ENCODE measurements at regions not wholly inside any gene's neighbourhood (a gene's known extent, or its start where the extent isn't known, plus 50 kb on each side); places are given as distances from the start of the nearest gene placed in this dataset.
A peak's percentile ranks its signal among the peaks of the same experiment; 100 is the strongest.

DNA sequence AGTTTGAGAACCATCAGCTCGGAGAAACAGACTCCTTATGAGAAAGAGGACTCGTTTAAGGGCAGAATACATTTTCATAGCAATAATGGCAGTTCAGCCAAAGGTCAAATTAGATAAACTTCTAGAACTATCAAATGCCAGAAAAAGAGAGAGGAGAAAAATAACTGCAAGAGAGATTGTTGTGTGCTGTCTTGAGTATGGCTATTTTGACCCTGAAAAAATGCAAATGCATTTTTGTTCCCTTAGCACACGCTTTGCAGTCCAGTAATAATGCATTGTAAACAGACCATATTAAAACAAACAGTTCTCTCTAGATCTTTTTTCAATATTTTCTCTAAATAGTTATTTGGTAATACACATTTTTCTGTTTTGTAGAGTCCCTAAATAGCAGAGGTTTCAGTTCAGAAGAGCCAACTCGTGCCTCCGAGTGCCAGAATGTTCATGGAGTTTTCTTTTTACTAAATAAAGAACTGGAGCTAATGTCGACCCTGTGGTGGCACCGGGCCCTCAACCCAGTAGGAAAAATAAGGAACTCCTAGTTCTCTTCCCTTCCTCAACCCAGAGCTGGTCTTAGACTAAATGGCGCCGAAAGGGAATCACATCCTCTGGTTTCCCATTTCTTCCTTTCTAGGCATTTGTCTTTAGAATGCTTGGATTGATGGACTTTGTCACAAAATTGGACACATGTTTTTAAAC, 298.0 kb downstream of the MAP2K4 start:
- Histone ChIP-seq H3K36me3 (replicated peaks; ENCODE audit: control insufficient read depth, insufficient read depth, low read length) (no peaks in the 10 kb centered on the region), H3K4me3 (ENCODE audit: insufficient read depth, low read depth, low read length) (no peak overlapping the region), H3K27me3 (ENCODE audit: control insufficient read depth, insufficient read depth, low read length) (no peaks in the 10 kb centered on the region)
- no peak for DNase-seq

GRCh38 chr17:12320286-12320685, 299.6 kb downstream of the MAP2K4 start:
- no peak for DNase-seq
- no peaks in the 10 kb centered on the region for H3K27me3 ChIP-seq (ENCODE audit: control insufficient read depth, insufficient read depth, low read length)
- H3K36me3 ChIP-seq (replicated peaks; ENCODE audit: control insufficient read depth, insufficient read depth, low read length) = no peaks in the 10 kb centered on the region
- no peak overlapping the region for H3K4me3 ChIP-seq (ENCODE audit: insufficient read depth, low read depth, low read length)

DNA sequence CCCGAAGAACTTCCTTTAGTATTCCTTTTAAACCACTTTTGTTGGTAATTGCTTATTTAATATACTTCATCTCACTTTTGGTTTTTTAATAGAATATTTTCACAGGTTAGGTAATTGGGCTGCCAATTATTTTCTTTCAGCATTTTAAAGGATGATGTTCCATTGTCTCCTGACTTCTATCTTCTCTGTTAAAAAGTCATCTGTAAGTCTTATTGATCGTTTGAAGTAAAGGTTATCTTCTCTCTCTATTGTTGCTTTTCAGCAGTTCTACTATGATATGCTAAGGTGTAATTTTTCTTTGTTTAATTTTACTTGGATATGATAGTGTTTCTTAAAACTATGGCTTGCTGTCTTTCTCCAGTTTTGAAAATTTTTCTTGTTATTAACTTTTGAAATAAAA, 307.5 kb downstream of the MAP2K4 start:
- no peak for DNase-seq

DNA sequence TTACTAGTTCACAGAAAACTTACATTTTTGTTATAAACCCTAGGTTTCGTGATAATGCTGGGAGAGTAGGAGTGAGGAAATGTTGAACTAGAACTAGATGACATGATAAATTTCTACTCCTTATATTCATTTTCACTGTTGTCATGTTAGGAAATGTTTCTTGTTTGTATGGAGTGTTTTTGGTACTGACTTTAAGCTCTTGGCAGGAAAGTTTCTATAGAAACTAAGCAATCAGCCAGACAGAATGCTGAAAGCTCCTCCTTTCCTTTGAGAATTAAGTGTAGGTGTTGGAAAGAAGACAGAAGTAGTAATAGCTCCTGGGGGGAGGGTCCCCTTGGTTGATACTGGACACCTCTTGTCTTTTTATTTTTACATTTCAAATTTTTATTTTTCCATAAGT, 309.8 kb downstream of the MAP2K4 start:
- Histone ChIP-seq H3K36me3 (replicated peaks; ENCODE audit: control insufficient read depth, insufficient read depth, low read length) (no peaks in the 10 kb centered on the region), H3K4me3 (ENCODE audit: insufficient read depth, low read depth, low read length) (no peak overlapping the region), H3K27me3 (ENCODE audit: control insufficient read depth, insufficient read depth, low read length) (no peaks in the 10 kb centered on the region)
- DNase-seq = no peak

More for the DNA sequence above, 307.5 kb downstream of the MAP2K4 start:
- Histone ChIP-seq H3K4me3 (ENCODE audit: insufficient read depth, low read depth, low read length) (no peak overlapping the region), H3K27me3 (ENCODE audit: control insufficient read depth, insufficient read depth, low read length) (no peaks in the 10 kb centered on the region), H3K36me3 (replicated peaks; ENCODE audit: control insufficient read depth, insufficient read depth, low read length) (no peaks in the 10 kb centered on the region)

- Histone ChIP-seq H3K27me3 (ENCODE audit: control insufficient read depth, insufficient read depth, low read length) (no peaks in the 10 kb centered on the region), H3K36me3 (replicated peaks; ENCODE audit: control insufficient read depth, insufficient read depth, low read length) (no peaks in the 10 kb centered on the region), H3K4me3 (ENCODE audit: insufficient read depth, low read depth, low read length) (no peak overlapping the region)
- DNase-seq = no peak
These were observed 320.7 kb downstream of the MAP2K4 start for GRCh38 chr17:12341328-12341727.

GRCh38 chr17:12342161-12342560, 321.5 kb downstream of the MAP2K4 start:
- peak; percentile 22 for DNase-seq

DNA sequence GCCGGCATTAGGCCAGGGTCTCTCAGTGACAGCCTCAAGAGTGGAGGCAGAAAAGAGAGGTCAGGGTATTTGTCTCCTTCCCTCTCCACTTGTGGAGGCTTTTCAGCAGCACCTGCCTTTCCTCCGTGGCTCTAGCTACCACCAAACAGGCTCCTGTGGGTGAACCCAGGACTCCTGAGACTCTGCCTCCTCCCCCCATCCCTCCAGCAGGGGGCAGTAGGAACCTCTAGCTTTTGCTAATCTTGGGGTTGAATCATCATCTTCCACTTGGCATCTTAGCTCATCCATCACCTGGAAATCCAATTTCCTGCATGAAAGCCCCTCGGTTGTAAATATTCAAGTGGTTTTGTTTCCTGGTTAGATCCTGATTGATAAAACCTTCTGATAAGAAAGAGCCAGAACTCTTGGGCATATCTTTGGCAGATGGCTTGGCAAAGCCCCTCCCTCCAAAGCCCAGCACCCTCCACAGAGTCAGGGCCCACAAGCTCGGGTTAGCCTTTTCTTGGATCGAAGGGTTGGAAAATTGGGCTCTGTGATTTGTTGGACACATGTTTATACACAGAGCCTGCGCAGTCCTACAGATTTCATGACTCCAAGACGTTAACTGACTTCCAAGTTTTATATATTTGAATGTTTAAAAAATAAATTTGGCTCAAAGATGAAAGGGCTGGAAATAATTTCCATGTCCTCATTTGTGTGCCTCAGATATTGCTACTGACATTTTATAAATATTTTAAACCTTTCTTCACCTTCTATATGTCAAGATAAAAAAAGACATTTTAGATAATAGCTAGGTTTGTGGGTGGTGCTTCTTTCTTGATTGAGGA, 322.1 kb downstream of the MAP2K4 start:
- H3K27me3 ChIP-seq (ENCODE audit: control insufficient read depth, insufficient read depth, low read length) = no peaks in the 10 kb centered on the region
- H3K4me3 ChIP-seq (ENCODE audit: insufficient read depth, low read depth, low read length) = no peak overlapping the region
- peak; percentile 83 for DNase-seq
- H3K36me3 ChIP-seq (replicated peaks; ENCODE audit: control insufficient read depth, insufficient read depth, low read length) = no peaks in the 10 kb centered on the region

More at GRCh38 chr17:12342161-12342560, 321.5 kb downstream of the MAP2K4 start:
- Histone ChIP-seq H3K36me3 (replicated peaks; ENCODE audit: control insufficient read depth, insufficient read depth, low read length) (no peaks in the 10 kb centered on the region), H3K4me3 (ENCODE audit: insufficient read depth, low read depth, low read length) (no peak overlapping the region), H3K27me3 (ENCODE audit: control insufficient read depth, insufficient read depth, low read length) (no peaks in the 10 kb centered on the region)

- H3K4me3 ChIP-seq (ENCODE audit: insufficient read depth, low read depth, low read length) = no peak overlapping the region
- DNase-seq = no peak
- no peaks in the 10 kb centered on the region for H3K36me3 ChIP-seq (replicated peaks; ENCODE audit: control insufficient read depth, insufficient read depth, low read length)
- no peaks in the 10 kb centered on the region for H3K27me3 ChIP-seq (ENCODE audit: control insufficient read depth, insufficient read depth, low read length)
These were observed 317.2 kb upstream of the MYOCD start for GRCh38 chr17:12348476-12348875.

GRCh38 chr17:12349297-12349696, 316.4 kb upstream of the MYOCD start:
- H3K36me3 ChIP-seq (replicated peaks; ENCODE audit: control insufficient read depth, insufficient read depth, low read length) = no peaks in the 10 kb centered on the region
- no peak overlapping the region for H3K4me3 ChIP-seq (ENCODE audit: insufficient read depth, low read depth, low read length)
- H3K27me3 ChIP-seq (ENCODE audit: control insufficient read depth, insufficient read depth, low read length) = no peaks in the 10 kb centered on the region
- DNase-seq = no peak

DNA sequence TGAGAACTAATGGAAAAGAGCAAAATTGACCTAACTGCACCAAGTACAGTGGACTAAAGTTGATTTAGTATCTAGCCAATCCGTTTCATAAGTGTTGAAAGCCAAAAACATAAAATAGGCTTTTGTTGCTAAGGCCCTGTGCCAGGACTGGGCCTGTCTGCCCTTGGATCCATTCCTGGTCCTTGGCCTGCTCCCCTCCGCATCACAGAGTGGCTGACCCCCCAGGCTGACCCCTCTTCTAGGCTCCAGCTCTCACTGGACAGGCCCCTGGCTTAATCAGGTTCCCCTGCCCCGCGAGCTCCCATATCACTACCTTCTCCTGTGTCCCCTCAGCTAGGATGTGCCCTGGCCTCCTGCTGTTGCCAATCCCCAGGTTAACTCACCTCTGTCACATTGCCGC, 313.6 kb upstream of the MYOCD start:
- H3K36me3 ChIP-seq (replicated peaks; ENCODE audit: control insufficient read depth, insufficient read depth, low read length) = no peaks in the 10 kb centered on the region
- no peak overlapping the region for H3K4me3 ChIP-seq (ENCODE audit: insufficient read depth, low read depth, low read length)
- H3K27me3 ChIP-seq (ENCODE audit: control insufficient read depth, insufficient read depth, low read length) = no peaks in the 10 kb centered on the region
- no peak for DNase-seq

DNA sequence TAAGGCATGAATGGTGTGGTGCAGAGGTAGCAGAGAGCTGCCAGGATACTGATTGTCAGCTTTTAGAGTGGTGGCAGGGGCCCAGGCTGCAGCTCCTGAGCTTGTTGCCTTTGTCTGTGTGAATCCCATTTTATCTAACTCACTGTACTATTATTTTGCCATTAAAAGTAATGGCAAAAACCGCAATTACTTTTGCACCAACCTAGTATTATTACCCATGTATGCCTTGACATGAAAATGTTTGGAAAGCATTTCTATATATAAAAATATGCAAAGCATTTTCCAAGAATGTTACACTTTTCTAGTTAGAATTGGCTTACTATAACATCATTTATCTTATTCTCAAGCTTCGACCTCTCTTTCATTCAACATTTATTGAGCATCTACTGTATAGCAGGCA, 308.1 kb upstream of the MYOCD start:
- Histone ChIP-seq H3K36me3 (replicated peaks; ENCODE audit: control insufficient read depth, insufficient read depth, low read length) (no peaks in the 10 kb centered on the region), H3K27me3 (ENCODE audit: control insufficient read depth, insufficient read depth, low read length) (no peaks in the 10 kb centered on the region), H3K4me3 (ENCODE audit: insufficient read depth, low read depth, low read length) (no peak overlapping the region)
- no peak for DNase-seq

- Histone ChIP-seq H3K27me3 (ENCODE audit: control insufficient read depth, insufficient read depth, low read length) (no peaks in the 10 kb centered on the region), H3K36me3 (replicated peaks; ENCODE audit: control insufficient read depth, insufficient read depth, low read length) (no peaks in the 10 kb centered on the region), H3K4me3 (ENCODE audit: insufficient read depth, low read depth, low read length) (no peak overlapping the region)
- no peak for DNase-seq
These were observed 307.2 kb upstream of the MYOCD start for GRCh38 chr17:12358477-12358876.

GRCh38 chr17:12362853-12363455, 302.7 kb upstream of the MYOCD start:
- Histone ChIP-seq H3K36me3 (replicated peaks; ENCODE audit: control insufficient read depth, insufficient read depth, low read length) (no peaks in the 10 kb centered on the region), H3K27me3 (ENCODE audit: control insufficient read depth, insufficient read depth, low read length) (no peaks in the 10 kb centered on the region), H3K4me3 (ENCODE audit: insufficient read depth, low read depth, low read length) (no peak overlapping the region)
- DNase-seq = no peak

GRCh38 chr17:12365805-12366204, 299.9 kb upstream of the MYOCD start:
- DNase-seq = no peak
- Histone ChIP-seq H3K27me3 (ENCODE audit: control insufficient read depth, insufficient read depth, low read length) (no peaks in the 10 kb centered on the region), H3K36me3 (replicated peaks; ENCODE audit: control insufficient read depth, insufficient read depth, low read length) (no peaks in the 10 kb centered on the region), H3K4me3 (ENCODE audit: insufficient read depth, low read depth, low read length) (no peak overlapping the region)

- DNase-seq = no peak
- Histone ChIP-seq H3K36me3 (replicated peaks; ENCODE audit: control insufficient read depth, insufficient read depth, low read length) (no peaks in the 10 kb centered on the region), H3K27me3 (ENCODE audit: control insufficient read depth, insufficient read depth, low read length) (no peaks in the 10 kb centered on the region), H3K4me3 (ENCODE audit: insufficient read depth, low read depth, low read length) (no peak overlapping the region)
These were observed 296.6 kb upstream of the MYOCD start for GRCh38 chr17:12369065-12369464.
